H54 (cell line): ENCODE measurements at regions not wholly inside any gene's neighbourhood (a gene's known extent, or its start where the extent isn't known, plus 50 kb on each side); places are given as distances from the start of the nearest gene placed in this dataset.

Experiments used
- DNase-seq: peaks from one replicate; pipeline ENCODE4 v3.0.0; 2011; ENCODE audit warnings: low spot score, mixed read lengths; ENCODE audit not compliant: insufficient read length
- FAIRE-seq: peaks from 3 replicates; lab custom pipeline; 2011; peaks lifted over from hg19 to GRCh38; lab: Jason Lieb, UNC
- POLR2A ChIP-seq: IDR thresholded peaks from 2 replicates; pipeline ENCODE4 v1.6.1; 2011; ENCODE audit warnings: low read depth, mild to moderate bottlenecking, low read length

DNA sequence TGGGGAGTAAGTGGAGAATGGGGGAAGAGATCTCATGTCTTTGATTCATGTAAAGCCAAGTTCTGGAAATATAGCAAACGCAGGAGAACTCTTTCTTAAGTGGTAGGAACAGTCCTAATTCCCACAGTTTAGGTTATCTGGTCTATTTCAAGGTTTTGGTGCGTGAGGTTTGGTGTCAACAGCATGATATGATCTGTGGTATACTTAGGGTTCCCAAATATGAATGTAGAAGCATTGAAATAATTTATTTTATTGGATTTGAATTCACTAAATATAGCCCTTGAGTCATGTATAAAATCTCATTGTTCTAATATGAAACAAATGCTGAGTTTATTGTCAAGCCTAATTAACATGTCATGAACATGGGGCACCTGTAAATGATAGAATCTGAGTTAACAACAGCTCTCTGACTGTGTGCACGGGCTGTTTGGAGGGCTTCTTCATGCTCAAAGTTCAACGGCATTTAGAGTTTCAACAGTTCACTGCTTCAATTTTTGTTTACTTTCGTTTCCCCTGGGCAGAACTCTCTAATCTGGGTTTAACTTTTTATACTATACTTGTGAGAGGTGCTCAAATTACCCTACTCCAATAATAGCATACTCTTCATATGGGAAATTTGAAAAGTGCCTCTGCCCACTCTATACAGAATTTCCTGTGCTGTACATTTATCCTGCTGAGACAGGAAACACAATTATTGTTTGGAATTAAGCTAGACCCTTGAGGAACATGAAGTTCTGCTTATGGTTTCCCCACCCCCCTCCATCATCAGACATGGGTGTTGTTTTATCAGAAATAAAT is 236.3 kb upstream of the ZNF217 start:
- DNase-seq (no peak), FAIRE-seq (no peak)
- TF ChIP-seq POLR2A = no peak

DNA sequence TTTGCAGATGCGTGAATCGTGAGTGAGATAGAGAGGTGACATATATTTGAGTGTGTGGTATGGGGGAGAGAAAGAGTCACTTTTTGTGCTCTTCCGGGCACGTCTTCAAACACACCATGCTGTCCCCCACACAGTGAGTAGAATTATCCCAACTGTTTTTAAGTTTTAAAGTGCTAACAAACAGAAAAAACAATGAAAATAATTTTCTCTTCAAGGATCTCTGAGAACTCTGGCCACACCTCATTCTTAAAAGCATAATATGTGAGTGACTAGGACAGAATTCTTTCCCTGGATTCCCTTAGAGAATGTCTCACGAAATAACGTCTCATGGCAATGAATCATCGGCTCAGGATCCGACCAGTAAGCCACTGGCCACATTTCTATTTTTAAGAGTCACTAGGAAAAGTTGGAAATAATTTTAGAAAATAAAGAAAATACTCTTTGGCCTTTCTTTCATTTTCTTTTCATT is 235.7 kb upstream of the ZNF217 start:
- no peak for TF ChIP-seq POLR2A
- FAIRE-seq (peak; percentile 11), DNase-seq (peak; percentile 29)

DNA sequence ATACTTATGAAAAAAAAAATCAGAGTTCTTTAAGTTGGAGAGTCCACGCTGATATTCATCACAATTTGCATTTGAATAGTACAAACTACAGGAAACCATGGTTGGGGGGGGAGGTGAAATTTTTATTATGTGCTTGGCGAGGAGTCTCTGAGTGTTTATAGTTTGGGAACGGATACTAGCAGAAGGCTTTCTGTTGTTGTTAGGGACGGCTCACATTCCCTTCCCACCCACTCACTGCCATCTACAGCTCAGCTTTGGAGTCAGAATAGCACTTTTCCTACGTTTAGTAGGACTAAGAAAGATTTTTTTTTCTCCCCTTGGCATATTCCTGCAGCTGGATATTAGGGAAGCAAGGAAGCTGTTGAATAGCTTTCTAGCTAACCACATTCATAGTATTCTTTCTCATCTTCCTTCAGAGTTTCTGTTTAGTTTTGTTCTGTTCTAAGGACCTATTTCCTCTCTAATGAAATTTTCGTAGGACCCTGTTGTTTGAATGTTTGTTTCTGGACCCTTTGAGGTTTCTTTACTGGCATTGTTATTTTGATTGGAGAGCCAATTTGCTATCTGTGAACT is 235.1 kb upstream of the ZNF217 start:
- DNase-seq (no peak), FAIRE-seq (no peak)
- TF ChIP-seq POLR2A = no peak

DNA sequence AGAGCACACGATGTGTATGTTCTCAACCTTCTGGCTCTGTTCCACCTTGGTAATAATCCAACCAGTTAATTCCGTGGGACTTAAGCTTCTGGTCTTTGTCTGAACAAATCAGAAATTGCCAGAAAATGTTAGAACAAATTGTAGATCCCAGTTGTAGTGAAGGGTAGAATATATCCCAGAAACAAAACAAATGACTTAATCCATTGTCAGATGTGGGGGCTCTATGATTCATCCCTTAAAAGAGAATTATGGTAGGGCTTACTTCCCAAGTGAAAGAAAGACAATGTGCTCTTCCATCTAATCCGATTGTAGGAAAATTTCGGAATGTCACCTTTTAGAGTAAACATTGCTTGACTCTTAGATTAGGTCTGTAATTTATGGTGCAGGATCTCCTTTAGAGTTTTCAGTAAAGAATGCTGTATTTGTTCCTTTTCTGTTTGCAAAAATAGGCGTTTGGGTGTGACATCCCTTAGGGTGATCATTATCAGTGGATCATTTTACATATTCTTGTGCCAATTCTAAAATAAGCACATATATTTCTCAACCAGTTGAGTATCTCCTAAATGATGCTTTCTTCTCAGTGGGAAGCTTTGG is 234.5 kb upstream of the ZNF217 start:
- DNase-seq = no peak
- TF ChIP-seq POLR2A = no peak
- peak; percentile 66 for FAIRE-seq

DNA sequence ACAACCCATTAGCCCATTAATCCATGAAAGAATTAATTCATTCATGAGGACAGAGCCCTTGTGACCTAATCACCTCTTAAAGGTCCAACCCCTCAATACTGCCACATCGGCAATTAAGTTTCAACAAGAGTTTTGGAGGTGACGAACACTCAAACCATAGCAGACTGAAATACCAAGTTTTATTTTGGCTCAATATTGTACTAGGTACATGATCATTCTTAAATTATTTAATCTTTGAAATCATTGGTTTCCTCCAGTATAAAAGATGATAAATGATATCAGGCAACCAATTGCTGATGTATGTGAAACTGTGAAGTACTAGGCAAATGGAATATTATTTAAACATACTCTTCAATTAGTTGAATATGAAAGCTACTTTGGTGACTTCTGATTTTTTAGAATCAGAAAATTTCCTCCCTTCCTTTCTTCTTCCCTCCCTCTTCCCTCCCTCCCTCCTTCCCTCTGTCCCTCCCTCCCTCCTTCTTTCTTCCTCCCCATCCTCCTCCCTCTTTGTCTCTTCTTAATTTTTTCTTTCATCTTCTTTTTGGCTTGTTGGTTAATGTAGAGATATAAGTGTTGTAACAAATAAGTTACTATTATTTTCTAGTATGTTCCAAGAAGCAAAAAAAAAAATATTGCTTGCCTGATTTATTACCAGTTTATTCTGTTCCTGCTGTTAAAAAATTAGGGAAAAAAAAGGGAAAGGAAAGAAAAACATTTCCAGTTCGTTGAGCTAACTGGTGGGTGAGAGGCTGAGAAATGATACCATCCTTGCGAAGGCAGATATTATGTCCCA is 233.9 kb upstream of the ZNF217 start:
- no peak for TF ChIP-seq POLR2A
- DNase-seq (no peak), FAIRE-seq (no peak)

DNA sequence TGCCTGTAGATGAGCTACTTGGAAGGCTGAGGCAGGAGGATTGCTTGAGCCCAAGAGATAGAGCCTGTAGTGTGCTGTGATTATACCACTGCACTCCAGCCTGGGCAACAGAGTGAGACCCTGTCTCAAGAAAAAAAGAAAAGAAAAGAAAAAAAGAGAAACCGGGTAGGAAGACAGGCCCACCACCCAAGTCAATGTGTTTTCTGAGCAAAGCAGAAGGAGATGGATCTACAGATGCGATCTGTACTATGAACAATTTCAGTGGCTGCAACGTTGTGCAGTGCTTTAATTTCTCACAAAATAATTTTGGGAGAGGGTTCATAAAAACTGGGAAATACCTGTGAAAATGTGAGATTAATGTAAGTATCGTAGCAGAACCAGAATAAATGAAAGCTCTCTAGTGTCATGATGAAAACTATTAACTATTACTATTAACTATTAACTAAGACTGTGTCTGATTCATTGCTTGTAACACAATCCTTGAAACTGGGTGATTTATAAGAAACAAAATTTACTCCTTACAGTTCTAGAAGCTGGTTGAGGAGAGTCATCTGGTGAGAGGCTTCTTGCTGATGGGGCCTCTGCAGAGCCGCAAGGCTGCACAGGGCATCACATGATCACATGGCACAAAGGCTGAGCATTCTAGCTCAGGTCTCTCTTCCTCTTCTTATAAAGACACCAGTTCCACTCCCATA is 233.1 kb upstream of the ZNF217 start:
- DNase-seq (no peak), FAIRE-seq (no peak)
- no peak for TF ChIP-seq POLR2A

DNA sequence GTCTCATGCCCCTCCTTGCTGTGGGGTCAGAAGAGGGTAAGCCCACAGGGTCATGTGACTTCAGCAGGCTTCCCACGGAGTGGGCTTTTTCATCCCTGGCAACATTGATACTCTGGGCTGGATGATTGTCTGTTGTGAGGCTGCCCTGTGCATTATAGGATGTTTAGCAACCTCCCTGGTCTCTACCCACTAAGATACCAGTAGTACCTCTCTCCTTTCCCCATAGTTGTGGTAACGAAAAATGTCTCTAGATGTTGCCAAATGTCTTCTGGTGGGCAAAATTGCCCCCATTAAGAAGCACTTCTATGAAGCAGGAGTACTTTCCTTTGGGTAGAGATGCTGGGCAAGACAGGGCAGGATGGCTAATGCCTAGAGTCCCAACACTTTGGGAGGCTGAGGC is 232.5 kb upstream of the ZNF217 start:
- DNase-seq = no peak
- FAIRE-seq = no peak
- no peak for TF ChIP-seq POLR2A

DNA sequence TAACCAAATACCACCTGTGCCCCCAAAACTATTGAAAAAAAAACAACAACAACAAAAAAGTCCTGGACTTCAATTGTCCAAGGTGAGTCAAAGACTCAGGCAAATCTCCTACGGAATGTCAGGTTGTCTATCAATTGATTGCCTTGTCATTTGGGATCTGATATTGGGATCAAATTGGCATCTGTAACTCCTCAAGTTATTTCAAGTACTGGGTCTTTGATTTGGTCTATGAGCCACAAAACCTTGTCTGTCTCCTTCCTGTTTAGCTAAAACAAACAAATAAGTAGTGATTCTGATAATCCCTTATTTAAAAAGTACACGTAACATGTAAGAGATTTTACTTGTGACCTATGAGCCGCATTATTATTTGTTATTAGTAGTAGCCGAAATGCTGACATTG is 231.6 kb upstream of the ZNF217 start:
- DNase-seq = no peak
- no peak for FAIRE-seq
- TF ChIP-seq POLR2A = no peak

DNA sequence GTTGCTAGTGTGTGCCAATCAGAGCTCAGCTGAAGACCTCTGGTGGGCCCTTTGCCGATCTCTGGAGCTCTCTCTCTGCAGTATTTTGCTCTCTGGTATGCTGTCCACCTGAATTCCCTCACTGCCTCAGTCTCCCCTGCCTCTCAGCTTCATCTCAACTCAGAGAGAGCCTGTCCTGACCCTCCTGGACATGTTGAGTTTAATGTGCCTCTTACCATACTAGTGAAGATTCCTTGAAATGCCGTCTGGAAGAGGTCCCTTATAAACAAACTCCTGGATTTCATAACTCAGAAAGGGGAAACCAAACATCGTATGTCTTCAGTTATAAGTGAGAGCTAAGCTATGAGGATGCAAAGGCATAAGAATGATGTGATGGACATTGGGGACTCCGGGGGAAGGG is 231.1 kb upstream of the ZNF217 start:
- FAIRE-seq (no peak), DNase-seq (no peak)
- TF ChIP-seq POLR2A = no peak

DNA sequence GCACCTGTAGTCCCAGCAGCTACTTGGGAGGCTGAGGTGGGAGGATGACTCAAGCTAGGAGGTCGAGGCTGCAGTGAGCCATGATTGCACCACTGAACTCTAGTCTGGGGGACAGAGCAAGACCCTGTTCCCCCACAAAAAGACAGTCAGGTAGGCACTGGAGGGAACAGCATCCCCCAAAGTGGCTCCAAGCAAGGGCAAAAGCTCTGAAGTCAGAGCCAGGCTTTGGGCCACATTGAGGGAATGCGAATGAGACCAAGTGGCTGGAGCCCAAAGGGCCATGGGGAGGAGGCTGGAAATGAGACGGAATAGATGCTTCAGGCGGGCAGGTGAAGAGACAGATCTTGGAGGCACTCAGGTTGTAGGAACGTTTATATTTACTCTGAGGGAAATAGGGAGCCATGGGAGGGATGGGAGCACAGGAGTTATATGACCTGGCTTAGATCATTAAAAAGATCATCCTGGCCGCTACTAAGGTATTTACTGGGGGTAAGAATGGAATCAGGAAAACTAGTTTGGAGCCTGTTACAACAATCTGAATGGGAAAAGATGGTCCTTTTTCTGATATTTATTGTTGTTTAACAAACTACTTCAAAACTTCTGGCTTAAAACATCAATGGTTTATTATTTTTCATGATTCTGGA is 229.6 kb upstream of the ZNF217 start:
- DNase-seq (no peak), FAIRE-seq (no peak)
- no peak for TF ChIP-seq POLR2A

DNA sequence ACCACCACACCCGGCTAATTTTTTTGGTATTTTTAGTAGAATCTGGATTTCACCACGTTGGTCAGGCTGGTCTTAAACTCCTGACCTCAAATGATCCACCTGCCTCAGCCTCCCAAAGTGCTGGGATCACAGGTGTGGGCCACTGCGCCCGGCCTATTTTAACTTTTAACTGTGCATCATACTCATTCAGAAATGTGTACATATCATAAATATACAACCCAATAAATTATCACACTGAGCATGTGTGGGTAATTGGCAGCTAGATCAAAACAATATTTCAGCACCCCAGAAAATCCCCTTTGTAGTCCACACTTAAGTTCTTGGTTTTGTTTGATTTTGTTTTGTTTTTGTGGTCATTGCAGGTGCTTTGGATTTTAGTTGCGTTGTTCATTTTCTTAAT is 228.9 kb upstream of the ZNF217 start:
- DNase-seq (no peak), FAIRE-seq (no peak)
- no peak for TF ChIP-seq POLR2A

DNA sequence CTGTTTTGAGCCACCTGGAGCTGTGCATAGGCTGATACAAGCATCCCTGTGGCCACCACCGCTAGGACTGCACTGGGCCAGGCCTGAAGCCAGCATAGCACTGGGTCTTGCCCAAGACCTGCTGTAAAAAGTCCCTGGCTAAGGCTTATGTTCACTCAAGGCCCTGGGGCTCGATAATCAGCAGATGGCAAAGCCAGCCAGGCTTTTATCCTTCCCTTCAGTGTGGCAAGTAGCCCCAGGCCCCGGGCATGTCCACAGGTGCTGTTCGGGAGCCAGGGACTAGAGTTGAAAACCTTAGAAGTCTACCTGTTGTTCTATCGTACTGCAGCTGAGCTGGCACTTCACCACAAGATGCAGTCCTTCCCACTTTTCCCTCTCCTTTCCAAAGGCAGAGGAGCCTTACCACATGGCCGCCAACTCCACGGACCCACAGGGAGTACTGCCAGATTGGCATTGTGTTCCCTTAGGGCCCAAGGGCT is 226.4 kb upstream of the ZNF217 start:
- FAIRE-seq (no peak), DNase-seq (no peak)

More for the DNA sequence above, 226.4 kb upstream of the ZNF217 start:
- no peak for TF ChIP-seq POLR2A
